Neural cell (in vitro differentiated cells): ENCODE measurements at regions not wholly inside any gene's neighbourhood (a gene's known extent, or its start where the extent isn't known, plus 50 kb on each side); places are given as distances from the start of the nearest gene placed in this dataset.
"Not testable (repeated sequence)": the region's sequence is repeated elsewhere in the genome, so short reads cannot be mapped to it uniquely, and the experiment has no call there.

Experiments used
- H2AFZ ChIP-seq: fragments of 200-600, 300-800 bp; sonication (generic), shearing (Covaris generic); 2 replicates; pipeline ENCODE4 v1.6.0; 2014; ENCODE audit warnings: low read depth, mild to moderate bottlenecking, antibody characterized with exemption, low read length, moderate library complexity
- H3F3A ChIP-seq: fragments of 200-600 bp; shearing (Covaris generic); 2 replicates; pipeline ENCODE4 v1.6.1; 2016; ENCODE audit warnings: mild to moderate bottlenecking, moderate library complexity, mixed read lengths, antibody characterized with exemption, low read length; ENCODE audit not compliant: insufficient read depth, poor library complexity, severe bottlenecking
- H3K27ac ChIP-seq: fragments of 200-600, 300-800 bp; sonication (generic), shearing (Covaris generic); 2 replicates; pipeline ENCODE4 v1.5.1; 2014; ENCODE audit warnings: mild to moderate bottlenecking, low read length, moderate library complexity
- H3K27me3 ChIP-seq: fragments of 300-800, 200-600 bp; sonication (generic), shearing (Covaris generic); 2 replicates; pipeline ENCODE4 v1.6.0; 2014; ENCODE audit warnings: mild to moderate bottlenecking, low read depth, low read length, moderate library complexity; ENCODE audit not compliant: insufficient read depth
- H3K36me3 ChIP-seq: fragments of 300-800, 200-600 bp; sonication (generic), shearing (Covaris generic); 2 replicates; pipeline ENCODE4 v1.5.1; 2014; ENCODE audit warnings: mild to moderate bottlenecking, antibody characterized with exemption, low read length, moderate library complexity; ENCODE audit not compliant: insufficient read depth
- H3K4me2 ChIP-seq: fragments of 300-800, 200-600 bp; sonication (generic), shearing (Covaris generic); 2 replicates; pipeline ENCODE4 v1.6.0; 2014; ENCODE audit warnings: mild to moderate bottlenecking, low read length
- H3K4me3 ChIP-seq: fragments of 300-800, 200-600 bp; sonication (generic), shearing (Covaris generic); 2 replicates; pipeline ENCODE4 v1.5.1; 2014; ENCODE audit warnings: mild to moderate bottlenecking, low read length, moderate library complexity
- H3K79me2 ChIP-seq: fragments of 200-600 bp; shearing (Covaris generic); replicated peaks from 2 replicates; pipeline ENCODE4 v1.6.0; 2014; ENCODE audit warnings: mild to moderate bottlenecking, low read length, moderate library complexity; ENCODE audit not compliant: insufficient read depth
- H3K9ac ChIP-seq: fragments of 300-800, 200-600 bp; sonication (generic), shearing (Covaris generic); 2 replicates; pipeline ENCODE4 v1.6.1; 2016; ENCODE audit warnings: mild to moderate bottlenecking, low read length, mixed read lengths
- H3K9me2 ChIP-seq: fragments of 200-600 bp; shearing (Covaris generic); 2 replicates; pipeline ENCODE4 v1.6.1; 2016; ENCODE audit warnings: mild to moderate bottlenecking, low read length, mixed read lengths; ENCODE audit not compliant: insufficient read depth
- H3K9me3 ChIP-seq: fragments of 200-600, 300-800 bp; sonication (generic), shearing (Covaris generic); 2 replicates; pipeline ENCODE4 v1.6.1; 2016; ENCODE audit warnings: mild to moderate bottlenecking, mixed run types, low read length, moderate library complexity, mixed read lengths
- H4K20me1 ChIP-seq: fragments of 200-600 bp; shearing (Covaris generic); 2 replicates; pipeline ENCODE4 v1.6.1; 2016; ENCODE audit warnings: mild to moderate bottlenecking, mixed run types; ENCODE audit not compliant: insufficient read depth
- EP300 ChIP-seq: fragments of 450-650 bp; conservative IDR thresholded peaks from 2 replicates; pipeline ENCODE4 v1.6.1; 2014; ENCODE audit warnings: antibody characterized with exemption, mild to moderate bottlenecking, moderate library complexity; ENCODE audit not compliant: poor library complexity, severe bottlenecking
- EZH2 ChIP-seq: fragments of 200-600, 300-800 bp; shearing (Covaris generic), sonication (generic); IDR thresholded peaks from 2 replicates; pipeline ENCODE4 v1.6.1; 2014; ENCODE audit warnings: antibody characterized with exemption, low read length, borderline replicate concordance, mild to moderate bottlenecking; ENCODE audit not compliant: insufficient read depth, poor library complexity, severe bottlenecking
- MXI1 ChIP-seq: fragments of 450-650 bp; conservative IDR thresholded peaks from 2 replicates; pipeline ENCODE4 v1.6.1; 2014; ENCODE audit warnings: antibody characterized with exemption, mild to moderate bottlenecking; ENCODE audit not compliant: poor library complexity, severe bottlenecking
- POLR2AphosphoS5 ChIP-seq: IDR thresholded peaks from 2 replicates; pipeline ENCODE4 v1.6.1; 2012
- RAD21 ChIP-seq: fragments of 450-650 bp; conservative IDR thresholded peaks from 2 replicates; pipeline ENCODE4 v1.6.1; 2014; ENCODE audit warnings: antibody characterized with exemption, mild to moderate bottlenecking, moderate library complexity
- REST ChIP-seq: IDR thresholded peaks from 2 replicates; pipeline ENCODE4 v1.6.1; 2012; ENCODE audit warnings: borderline replicate concordance
- SMC3 ChIP-seq: fragments of 450-650 bp; conservative IDR thresholded peaks from 2 replicates; pipeline ENCODE4 v1.6.1; 2014; ENCODE audit warnings: antibody characterized with exemption, mild to moderate bottlenecking, moderate library complexity; ENCODE audit not compliant: poor library complexity
- TAF1 ChIP-seq: IDR thresholded peaks from 2 replicates; pipeline ENCODE4 v1.6.1; 2012; ENCODE audit warnings: low read depth
- TF ChIP-seq, protein P1 (sequence below): fragments of 450-650 bp; IDR thresholded peaks from 2 replicates; pipeline ENCODE4 v1.5.1; 2014; ENCODE audit warnings: antibody characterized with exemption, mild to moderate bottlenecking, moderate library complexity; ENCODE audit not compliant: poor library complexity, severe bottlenecking

DNA sequence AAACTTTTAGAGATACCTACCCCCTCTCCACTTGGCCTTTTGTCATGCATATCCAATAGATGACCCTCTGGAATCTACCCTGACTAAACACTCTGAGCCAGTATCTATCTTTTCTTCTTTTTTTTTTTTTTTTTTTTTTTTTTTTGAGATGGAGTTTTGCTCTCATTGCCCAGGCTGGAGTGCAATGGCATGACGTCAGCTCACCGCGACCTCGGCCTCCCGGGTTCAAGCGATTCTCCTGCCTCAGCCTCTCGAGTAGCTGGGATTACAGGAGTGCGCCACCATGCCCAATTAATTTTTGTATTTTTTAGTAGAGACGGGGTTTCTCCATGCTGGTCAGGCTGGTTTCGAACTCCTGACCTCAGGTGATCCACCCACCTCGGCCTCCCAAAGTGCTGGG lies 50.8 kb upstream of the GRIN2B start:
- H3K4me2 ChIP-seq, H4K20me1 ChIP-seq, H2AFZ ChIP-seq, H3K9me2 ChIP-seq, H3K4me3 ChIP-seq, H3K9ac ChIP-seq, H3K9me3 ChIP-seq, H3K27ac ChIP-seq, H3F3A ChIP-seq, H3K36me3 ChIP-seq, H3K79me2 ChIP-seq, H3K27me3 ChIP-seq: not testable (repeated sequence)

DNA sequence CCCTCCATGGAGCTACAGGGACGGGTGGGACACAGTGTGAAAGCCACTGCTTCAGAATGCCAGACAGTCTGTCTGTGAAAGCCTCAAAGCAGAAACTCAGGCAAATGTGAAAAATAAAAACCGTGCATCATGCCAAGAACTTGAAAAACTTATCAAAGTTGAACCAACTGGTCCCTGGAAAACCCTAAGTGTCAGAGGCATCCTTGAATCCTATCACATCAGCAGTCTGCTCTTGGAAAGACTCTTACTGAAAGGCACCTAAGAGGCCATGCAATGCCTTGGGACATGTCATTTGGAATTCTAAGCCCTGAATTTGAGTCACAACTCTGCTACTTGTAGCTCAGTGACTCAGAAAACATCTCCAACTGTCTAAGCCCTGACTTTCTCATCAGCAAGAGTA lies 62.4 kb upstream of the GRIN2B start:
- Histone ChIP-seq H3K9ac (no peak overlapping the region), H3K9me2 (no peaks in the 10 kb centered on the region), H3K27me3 (no peaks in the 10 kb centered on the region), H3K36me3 (no peaks in the 10 kb centered on the region), H4K20me1 (no peaks in the 10 kb centered on the region), H3K9me3 (no peaks in the 10 kb centered on the region), H3K4me3 (no peak overlapping the region), H2AFZ (no peak overlapping the region), H3K27ac (no peak overlapping the region), H3K79me2 (no peaks in the 10 kb centered on the region), H3K4me2 (no peak overlapping the region), H3F3A (no peaks in the 10 kb centered on the region)
- TF ChIP-seq POLR2AphosphoS5 (no peak), MXI1 (no peak), REST (no peak), EP300 (no peak), TAF1 (no peak), SMC3 (no peak), RAD21 (no peak), EZH2 (no peak)
- TF ChIP-seq, protein P1, sequence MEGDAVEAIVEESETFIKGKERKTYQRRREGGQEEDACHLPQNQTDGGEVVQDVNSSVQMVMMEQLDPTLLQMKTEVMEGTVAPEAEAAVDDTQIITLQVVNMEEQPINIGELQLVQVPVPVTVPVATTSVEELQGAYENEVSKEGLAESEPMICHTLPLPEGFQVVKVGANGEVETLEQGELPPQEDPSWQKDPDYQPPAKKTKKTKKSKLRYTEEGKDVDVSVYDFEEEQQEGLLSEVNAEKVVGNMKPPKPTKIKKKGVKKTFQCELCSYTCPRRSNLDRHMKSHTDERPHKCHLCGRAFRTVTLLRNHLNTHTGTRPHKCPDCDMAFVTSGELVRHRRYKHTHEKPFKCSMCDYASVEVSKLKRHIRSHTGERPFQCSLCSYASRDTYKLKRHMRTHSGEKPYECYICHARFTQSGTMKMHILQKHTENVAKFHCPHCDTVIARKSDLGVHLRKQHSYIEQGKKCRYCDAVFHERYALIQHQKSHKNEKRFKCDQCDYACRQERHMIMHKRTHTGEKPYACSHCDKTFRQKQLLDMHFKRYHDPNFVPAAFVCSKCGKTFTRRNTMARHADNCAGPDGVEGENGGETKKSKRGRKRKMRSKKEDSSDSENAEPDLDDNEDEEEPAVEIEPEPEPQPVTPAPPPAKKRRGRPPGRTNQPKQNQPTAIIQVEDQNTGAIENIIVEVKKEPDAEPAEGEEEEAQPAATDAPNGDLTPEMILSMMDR, result no peak

- Histone ChIP-seq H3K4me2 (no peak overlapping the region), H3F3A (no peaks in the 10 kb centered on the region), H3K9me3 (no peaks in the 10 kb centered on the region), H3K36me3 (no peaks in the 10 kb centered on the region), H3K4me3 (no peak overlapping the region), H3K79me2 (no peaks in the 10 kb centered on the region), H3K27me3 (no peaks in the 10 kb centered on the region), H3K27ac (no peak overlapping the region), H4K20me1 (no peaks in the 10 kb centered on the region), H2AFZ (no peak overlapping the region), H3K9me2 (no peaks in the 10 kb centered on the region), H3K9ac (no peak overlapping the region)
- TF ChIP-seq MXI1, result no peak
Observed at GRCh38 chr12:14048941-14049545, 67.6 kb upstream of the GRIN2B start.
